Uterus (tissue), 3 donors: ENCODE measurements at regions not wholly inside any gene's neighbourhood (a gene's known extent, or its start where the extent isn't known, plus 50 kb on each side); places are given as distances from the start of the nearest gene placed in this dataset.

Experiments used
- DNase-seq, 2 donors: peaks; one replicate each; pipeline ENCODE4 v3.0.0-alpha.2; 2019 to 2020
- H3K27ac ChIP-seq, 2 donors: fragments of 200-600 bp; sonication (generic); 1 replicate in 1 of 2; 2 replicates in 1 of 2; pipeline ENCODE4 v1.5.1; 2016 to 2018
- H3K27me3 ChIP-seq, 2 donors: fragments of 200-600 bp; sonication (generic); one replicate each; pipeline ENCODE4 v1.5.1; 2018 to 2019; ENCODE audit warnings: control low read depth in 1 of 2
- H3K36me3 ChIP-seq, 2 donors: fragments of 200-600 bp; sonication (generic); one replicate each; pipeline ENCODE4 v1.5.1; 2019; ENCODE audit warnings: control low read depth in 1 of 2
- H3K4me1 ChIP-seq, 2 donors: fragments of 200-600 bp; sonication (generic); one replicate each; pipeline ENCODE4 v1.5.1; 2018 to 2019; ENCODE audit warnings: control low read depth in 1 of 2
- H3K4me3 ChIP-seq, 2 donors: fragments of 200-600 bp; sonication (generic); 1 replicate in 1 of 2; 2 replicates in 1 of 2; pipeline ENCODE4 v1.5.1; 2018 to 2019; ENCODE audit warnings: mild to moderate bottlenecking in 1 of 2
- H3K9me3 ChIP-seq, 2 donors: fragments of 200-600 bp; sonication (generic); one replicate each; pipeline ENCODE4 v1.5.1; 2019; ENCODE audit warnings: control low read depth in 1 of 2
- CTCF ChIP-seq, 4 experiments: fragments of 200-600 bp in 2 of 4; fragments of 450-650 bp in 2 of 4; sonication (generic) in 2 of 4; IDR thresholded peaks; one replicate each; pipeline ENCODE4 v1.5.1; 2016 to 2019; ENCODE audit warnings: antibody characterized with exemption in 4 of 4, mild to moderate bottlenecking in 2 of 4, moderate library complexity in 1 of 4
- POLR2A ChIP-seq, 2 donors: fragments of 450-650 bp; IDR thresholded peaks; one replicate each; pipeline ENCODE4 v1.6.1; 2016; ENCODE audit warnings: antibody characterized with exemption in 2 of 2, mild to moderate bottlenecking in 1 of 2, moderate library complexity in 1 of 2
- intact Hi-C: fragments of 100-400 bp; cut with DNase I; formaldehyde crosslinking; loops from one replicate; pipeline ENCODE4 v1.15.1; 2023; ENCODE audit warnings: low total_unique reads
- donor health status: DM: yes; HTN: yes; CAD: no.

- Histone ChIP-seq H3K27ac (no peak overlapping the region), H3K36me3 (no peaks in the 10 kb centered on the region), H3K4me1 (no peaks in the 10 kb centered on the region), H3K4me3 (no peak overlapping the region), H3K27me3 (no peaks in the 10 kb centered on the region), H3K9me3 (no peaks in the 10 kb centered on the region)
- no peak for DNase-seq
- intact Hi-C loops, result loop anchor here (10.0 kb wide), 1 partner anchor 51 kb away; the partner anchor contains the start of gene ETS2
- TF ChIP-seq POLR2A (IDR thresholded peaks at IDR 0.05) (no peak), CTCF (IDR thresholded peaks at IDR 0.05) (no peak)
These were observed 52.2 kb upstream of the ETS2 start for GRCh38 chr21:38753557-38753971.
